Activated CD4-positive, alpha-beta T cell treated with anti-CD3 and anti-CD28 coated beads for 48 hours (primary cell): ENCODE measurements at regions not wholly inside any gene's neighbourhood (a gene's known extent, or its start where the extent isn't known, plus 50 kb on each side); places are given as distances from the start of the nearest gene placed in this dataset.

ENCODE experiments used
- DNase-seq: peaks from one replicate; pipeline ENCODE4 v3.0.0-alpha.2; 2020

DNA sequence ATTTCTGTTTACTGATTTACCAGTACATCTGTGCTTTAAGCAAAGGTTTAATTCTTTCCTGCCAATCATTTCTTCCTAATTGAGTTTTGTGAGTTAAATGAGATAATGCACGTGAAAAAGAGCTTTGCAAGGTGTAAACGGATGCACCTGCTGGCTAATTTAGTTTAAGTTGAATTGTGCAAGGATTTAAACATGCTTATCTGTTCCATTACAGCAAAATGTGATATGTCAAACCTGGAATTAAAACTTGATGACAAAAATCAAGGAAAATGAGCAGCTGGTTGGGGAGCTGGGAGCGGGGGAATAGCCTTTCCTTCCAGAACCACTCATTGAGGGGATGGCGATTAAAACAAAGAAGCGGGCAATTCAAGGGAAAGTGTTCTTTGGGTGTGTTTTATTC lies 155.0 kb upstream of the CTTNBP2 start:
- DNase-seq: no peak

DNA sequence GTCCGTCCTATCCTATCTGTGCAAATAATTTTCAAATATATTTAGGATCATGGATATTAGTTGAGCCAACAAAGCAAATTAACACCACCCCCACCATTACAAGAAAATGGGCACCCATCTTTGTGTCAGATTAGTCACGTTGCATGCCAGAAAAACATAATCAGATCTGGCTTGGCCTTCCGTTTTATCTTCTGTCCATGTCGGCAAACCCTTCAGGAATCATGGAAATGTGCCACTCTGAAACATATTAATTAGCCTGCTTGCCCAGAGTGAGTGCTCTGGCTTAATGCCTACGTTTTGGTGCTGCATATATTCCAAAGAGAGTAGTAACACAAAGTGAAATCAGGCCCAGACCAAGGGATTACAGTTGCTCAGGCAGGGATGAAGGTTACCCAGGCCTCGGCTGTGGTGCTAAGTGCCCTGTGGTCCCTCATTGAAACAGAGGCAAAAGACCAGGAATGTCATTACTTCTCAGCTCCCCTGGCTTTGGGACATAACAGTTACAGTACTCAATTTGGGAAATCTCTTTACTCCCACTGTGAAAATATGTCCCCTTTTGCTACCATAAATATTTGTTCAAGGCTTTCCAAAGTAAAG lies 154.0 kb upstream of the LSM8 start:
- no peak for DNase-seq

DNA sequence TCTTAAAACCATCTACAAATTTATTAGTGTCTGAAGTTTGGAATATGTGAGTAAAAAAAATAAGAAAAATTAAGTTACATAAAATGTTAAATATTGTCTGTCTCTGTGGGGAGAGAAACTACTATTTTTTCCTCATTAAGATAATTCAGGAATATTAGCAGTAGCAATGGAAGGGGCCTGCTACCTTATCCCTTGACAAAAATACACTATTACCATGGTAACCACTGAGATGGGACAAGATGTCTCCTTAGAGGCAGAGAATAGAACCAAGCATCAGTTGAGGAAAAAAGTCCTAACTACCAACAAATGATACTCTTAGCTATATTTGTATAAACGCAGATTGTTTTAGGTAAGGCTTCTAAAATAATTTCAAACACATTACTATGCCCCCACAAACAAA lies 150.7 kb upstream of the LSM8 start:
- no peak for DNase-seq

DNA sequence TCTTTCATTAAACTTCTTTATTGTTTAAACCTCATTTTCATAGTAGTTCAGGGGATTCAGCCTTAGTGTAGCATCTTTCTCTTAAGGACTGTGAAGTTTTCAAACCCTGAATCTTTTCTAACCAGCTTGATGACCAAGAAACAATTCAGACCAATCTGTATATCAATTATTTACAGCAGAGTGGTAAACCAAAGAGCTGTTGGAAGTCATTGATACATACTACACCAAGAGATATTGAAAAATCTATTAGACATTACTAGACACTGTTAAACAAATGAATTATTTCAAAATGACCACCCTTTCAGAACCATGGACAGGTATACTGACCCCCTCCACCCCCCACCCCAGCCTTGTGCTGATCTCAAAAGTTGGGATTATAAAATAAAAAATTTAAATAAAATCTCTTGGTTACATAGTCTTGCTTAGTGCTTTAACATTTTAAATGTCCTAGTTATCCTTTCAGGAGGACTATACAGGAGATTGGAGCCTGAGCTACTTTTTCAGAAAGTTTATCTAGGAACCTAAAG lies 143.9 kb upstream of the LSM8 start:
- DNase-seq: no peak

DNA sequence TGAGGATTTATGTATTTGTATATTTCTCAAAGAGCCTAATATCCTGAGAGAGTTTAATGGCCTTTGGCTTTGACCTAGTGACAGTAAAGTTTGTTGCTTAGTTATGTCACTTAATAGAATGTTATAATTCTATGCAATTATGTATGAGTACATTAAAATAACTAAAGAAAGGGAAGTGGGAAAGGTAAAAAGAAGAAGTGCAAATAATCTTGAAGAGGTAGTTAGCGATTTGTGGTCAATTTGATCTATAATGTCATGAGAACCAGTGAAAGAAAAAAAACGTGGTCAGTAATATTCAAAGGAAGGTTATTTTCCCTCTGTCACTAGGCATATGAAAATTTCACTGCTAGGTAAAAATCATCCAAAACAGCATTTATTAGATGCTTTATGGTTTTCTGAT lies 143.4 kb upstream of the LSM8 start:
- no peak for DNase-seq

DNA sequence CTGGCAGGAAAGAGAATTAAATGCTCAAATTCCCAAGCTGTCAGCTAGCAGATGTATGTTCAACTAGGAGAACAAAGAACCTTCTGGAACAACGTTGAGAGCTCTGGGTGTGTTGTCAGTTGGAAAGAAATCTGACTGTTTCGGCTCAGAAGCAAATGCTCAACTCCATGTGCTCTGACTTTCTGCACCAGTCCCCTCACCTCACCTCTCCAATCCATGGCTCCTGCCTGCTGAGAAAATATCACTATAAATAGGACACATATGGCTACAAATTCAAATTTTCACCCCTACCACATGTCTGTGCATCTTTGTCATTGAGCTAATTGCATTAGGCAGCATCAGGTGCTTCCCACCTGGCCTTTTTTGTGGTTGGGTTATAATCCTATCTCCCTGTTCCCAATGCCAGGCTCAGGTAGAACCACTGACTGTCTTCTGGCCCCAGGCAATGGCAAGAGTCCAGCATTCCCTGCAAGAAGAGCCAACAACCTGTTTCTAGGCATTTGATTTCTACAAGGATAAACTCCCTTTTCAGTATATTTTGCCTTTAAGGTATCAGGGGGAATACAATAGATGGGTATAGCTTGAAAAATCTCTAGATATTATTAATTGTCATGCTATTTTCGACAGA lies 142.6 kb upstream of the LSM8 start:
- no peak for DNase-seq

DNA sequence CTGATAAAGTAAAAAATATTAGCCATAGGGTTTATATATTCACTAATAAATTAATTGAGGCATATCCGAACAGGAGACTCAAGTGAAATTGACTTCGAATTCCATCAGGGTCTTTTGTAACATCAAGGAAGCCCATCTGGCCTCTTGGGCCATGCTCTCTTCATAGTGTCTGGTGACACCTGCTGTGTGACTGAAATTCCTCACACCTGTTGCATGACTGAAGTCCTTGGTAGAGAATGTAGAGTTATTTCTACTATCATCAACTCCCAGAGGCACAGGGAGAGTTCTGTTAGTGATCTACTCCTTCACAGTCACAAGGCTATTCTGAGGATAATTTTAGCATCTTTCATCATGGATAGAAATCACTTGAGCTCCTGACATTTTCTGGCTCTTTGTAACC lies 138.3 kb upstream of the LSM8 start:
- no peak for DNase-seq

DNA sequence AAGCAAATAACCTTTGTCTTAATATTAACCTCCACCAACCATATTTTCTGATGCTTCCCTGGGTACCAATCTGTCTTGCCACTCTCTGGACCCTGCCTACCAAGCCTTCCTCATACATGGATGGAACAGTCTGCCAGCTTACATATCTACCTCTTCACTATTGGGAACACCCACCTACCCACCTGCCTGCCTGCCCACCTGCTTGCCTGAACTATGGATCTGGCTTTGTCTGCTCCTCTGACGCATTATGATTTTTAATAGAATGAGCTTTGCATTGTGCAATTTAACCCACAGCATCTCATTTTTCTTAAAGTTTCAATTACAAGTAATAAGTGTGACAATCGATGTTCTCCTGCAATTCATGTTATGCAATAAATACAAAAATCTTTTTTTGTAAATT lies 137.9 kb upstream of the LSM8 start:
- no peak for DNase-seq

DNA sequence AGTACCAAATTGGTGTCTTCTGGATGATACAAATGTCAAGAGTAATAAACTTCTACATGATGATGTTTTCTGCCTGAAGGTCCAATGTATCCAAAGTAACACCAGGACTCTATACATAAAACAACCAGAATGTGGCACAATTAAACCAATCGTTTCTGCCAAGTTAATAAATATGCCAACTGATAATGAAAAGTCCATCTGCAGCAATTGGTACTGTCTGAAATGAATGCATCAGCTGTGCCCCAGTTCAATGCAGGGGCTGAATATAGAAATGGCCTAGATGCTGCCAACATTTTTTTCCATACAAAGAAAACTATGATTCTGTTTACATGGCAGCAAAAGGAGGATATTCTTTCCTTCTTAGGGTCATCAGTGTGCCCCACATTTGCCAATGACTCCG lies 137.2 kb upstream of the LSM8 start:
- no peak for DNase-seq

DNA sequence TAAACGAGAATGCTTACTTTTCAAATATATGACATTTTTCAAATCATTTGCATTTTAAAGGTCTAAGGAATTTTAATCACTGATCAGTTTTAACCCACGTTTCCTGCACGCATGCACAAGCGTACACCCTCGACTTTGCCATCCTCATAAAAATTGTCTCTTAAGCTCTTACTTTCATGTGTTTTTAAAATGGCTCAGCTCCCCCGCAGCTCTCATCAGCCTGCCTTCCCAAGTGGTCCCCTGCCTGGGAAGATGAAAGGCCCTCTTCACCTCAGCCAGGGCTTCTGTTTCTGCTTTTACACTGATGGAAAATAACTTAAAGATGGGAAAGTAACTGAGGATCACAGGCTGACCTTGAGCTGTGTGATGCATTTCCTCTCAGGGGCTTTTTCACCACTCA lies 131.6 kb upstream of the LSM8 start:
- DNase-seq: no peak

DNA sequence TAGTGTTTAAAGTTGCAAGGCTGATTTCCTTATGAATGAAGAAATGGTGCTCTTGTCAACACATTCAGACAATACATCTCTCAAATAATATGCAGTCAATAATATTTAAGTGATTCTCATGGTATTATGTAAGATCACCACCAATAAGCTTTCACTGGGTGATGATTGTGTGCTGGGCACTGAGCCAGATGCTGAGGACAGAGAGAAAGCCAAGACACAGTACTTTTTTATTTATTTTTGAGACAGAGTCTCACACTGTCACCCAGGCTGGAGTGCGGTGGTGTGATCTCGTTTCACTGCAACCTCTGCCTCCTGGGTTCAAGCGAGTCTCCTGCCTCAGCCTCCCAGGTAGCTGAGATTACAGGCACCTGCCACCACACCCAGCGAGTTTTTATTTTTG lies 130.6 kb upstream of the LSM8 start:
- DNase-seq: no peak

DNA sequence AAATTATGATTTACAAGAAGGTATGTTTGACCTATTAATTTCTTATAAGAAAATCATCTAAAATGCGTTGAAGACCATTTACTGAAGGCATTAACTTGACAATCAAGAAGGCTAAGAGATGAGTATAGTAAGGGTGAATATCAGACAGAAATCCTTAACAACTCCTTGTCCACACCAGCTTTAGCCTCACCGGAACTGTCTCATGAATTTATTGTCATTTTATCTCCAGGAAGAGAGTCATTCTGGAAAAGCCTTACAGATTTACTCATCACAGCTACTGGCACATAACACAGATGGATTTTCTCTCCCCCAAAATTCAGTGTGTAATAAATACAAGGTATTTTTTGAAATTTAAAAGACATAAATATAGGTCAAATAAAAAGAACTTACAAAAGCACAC lies 129.4 kb upstream of the LSM8 start:
- DNase-seq: no peak

DNA sequence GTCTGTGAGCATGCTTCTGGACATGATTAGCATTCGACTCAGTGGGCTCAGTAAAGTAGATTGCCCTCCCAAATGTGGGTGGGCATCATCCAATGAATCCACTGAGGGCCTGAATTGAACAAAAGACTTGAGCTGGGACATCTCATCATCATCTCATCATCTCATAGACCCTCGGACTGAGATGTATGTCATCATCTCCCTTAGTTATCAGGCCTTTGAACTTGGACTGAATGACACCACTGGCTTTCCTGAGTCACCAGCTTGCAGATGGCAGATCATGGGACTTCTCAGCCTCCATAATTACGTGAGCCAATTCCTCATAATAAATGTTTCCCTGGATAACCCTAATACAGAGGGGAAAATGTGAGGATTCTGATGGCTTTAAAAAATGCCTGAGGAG lies 128.3 kb upstream of the LSM8 start:
- no peak for DNase-seq

DNA sequence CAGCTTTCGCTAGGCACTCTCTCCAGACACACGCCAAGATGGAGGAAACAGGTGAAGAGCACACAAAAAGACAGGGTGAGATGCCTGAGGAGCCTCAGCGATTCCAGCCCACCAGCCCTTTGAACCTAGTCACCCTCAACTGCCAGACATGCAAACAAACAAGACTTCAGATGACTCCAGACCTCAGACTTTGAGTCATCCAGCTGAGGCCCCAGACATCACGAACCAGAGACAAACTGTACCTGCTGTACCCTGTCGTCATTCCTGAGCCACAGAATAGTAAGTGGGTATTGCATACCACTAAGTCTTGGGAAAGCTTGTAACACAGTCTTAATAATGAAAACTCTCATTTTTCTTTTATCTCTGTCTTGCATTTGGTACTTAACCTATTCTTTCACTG lies 126.6 kb upstream of the LSM8 start:
- DNase-seq: no peak

DNA sequence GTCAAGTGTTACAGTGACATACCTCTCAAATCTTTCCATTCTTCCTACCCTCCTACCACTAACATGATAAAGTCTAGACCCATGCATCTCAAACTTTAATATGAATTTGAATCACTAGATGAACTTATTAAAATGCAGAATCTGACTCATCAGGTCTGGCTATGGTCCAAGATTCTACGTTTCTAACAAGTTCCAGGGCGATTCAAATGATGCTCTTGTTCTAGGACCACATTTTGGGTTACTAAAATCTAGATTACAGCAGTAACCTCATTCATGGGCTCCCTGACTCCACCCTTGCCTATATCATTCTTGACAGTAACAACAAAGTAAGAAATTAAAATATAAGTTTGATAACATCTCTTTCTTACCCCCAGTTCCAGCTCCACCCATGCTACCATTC lies 124.8 kb upstream of the LSM8 start:
- no peak for DNase-seq

DNA sequence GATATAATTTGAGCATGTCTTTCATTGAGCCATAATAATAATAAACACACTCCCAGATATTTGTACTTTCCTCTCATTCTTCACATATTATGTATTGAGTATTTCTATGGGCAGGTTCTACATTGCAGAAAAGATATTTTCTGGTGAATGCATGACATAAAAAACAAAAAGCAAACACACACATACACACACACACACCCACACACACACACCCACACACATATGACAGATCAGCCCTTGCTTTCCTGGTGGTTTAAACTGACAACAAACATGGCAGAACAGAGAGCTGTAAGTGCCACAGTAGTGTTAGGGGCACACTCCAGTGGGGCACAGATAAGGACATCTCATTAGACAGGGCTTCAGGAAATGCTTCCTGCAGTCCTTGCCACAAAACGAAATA lies 123.3 kb upstream of the LSM8 start:
- no peak for DNase-seq

DNA sequence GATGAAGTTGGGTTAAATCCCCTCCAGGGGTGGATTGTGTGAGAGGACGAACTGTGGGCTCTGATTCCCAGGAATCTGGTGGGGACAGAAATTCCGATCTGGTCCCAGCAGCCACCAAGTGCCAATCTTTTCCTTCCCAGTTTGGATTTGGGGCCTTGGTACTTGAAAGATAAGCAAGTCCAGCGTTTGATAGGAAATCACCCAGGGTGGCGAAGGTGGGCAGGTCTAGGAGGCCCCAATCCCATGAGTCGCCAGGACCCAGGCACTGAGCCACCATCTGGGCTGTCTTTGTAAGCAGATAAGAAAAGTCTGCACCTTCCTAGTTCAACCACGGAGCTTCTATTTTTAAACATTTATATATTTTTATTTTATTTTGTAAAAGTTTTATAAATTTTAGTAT lies 122.6 kb upstream of the LSM8 start:
- DNase-seq: no peak

DNA sequence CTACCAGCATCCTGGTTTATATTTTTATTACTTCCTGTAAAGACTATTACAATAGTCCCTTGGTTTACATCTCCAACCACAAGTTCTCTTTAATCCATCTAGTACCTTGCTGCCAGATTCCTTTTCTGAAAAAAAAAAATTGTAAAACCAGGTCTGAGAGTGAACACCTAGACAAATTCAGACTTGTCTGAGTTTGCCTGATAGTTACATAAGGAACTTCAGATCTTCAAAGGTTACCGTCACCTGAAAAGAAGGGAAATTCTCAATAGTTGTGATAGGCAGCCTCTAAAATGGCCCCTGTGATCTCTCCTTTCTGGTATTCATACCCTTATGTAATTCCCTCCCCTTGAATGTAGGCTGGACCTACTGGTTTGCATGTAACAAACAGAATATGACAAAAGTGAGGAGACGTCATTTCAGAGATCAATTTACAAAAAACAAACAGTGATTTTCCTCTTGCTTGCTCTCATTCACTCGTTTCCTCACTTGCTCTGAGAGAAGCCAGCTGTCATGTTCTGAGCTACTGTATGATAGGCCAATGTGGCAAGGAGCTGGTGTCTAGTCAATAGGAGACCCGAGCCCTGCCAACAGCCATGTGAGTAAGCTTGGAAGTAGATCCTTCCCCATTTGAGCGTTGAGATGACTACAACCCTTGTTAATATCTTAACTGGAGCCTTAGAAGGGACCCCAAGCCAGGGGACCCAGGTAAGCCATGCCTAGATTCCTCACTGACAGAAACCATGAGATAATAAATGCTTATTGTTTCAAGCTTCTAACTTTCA lies 110.9 kb upstream of the LSM8 start:
- DNase-seq: no peak

DNA sequence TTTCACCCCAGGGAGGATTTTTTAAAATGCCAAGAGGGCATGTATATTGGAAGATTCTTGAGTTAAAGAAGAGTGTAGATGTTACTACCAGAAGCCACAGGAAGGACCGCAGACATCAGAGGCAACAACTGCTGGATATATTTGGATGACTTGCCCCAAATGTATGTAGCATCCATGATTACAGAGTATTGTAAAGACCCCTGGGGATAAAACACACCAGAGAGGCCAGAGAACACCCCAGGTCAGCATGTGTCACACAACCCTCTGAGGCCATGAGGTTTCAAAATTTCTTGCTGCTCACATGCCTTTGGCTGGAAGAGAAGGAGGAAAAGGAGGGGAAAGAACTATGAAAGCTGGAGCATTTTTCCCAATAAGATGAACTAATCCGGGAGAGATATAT lies 108.0 kb upstream of the LSM8 start:
- no peak for DNase-seq

DNA sequence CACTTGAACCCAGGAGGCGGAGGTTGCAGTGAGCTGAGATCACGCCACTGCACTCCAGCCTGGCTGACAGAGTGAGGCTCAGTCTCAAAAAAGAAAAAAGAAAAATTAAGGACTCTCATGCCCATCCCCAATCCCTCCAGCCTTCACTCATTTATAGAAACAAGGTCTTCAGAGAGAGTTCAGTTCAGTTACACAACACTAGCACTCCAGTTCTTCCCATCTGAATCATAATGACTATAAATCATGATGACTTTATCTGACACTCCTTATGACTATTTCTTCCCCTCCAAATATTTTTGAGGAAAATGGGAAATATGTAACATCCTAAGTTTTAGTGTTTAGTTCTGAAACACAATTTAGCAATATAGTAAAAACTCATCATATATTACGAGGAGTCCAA lies 107.4 kb upstream of the LSM8 start:
- DNase-seq: no peak

DNA sequence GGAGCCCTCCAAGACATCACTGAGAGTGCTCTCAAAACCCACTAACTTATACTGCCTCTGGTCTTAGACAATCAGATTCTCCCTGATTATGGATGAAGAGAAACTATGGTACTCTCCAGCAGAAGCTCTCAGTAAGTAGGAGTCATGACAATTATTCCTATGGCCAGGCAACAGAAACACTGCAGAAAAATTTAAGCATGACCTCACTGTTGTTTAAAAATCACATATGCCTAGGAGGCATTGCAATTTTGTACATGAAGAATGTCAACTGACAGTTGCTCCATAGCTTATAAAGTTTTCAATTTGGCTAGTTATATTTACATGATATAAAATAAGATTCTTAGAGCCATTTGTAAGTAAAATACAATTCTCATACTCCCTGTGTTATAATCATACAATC lies 105.9 kb upstream of the LSM8 start:
- DNase-seq: no peak

DNA sequence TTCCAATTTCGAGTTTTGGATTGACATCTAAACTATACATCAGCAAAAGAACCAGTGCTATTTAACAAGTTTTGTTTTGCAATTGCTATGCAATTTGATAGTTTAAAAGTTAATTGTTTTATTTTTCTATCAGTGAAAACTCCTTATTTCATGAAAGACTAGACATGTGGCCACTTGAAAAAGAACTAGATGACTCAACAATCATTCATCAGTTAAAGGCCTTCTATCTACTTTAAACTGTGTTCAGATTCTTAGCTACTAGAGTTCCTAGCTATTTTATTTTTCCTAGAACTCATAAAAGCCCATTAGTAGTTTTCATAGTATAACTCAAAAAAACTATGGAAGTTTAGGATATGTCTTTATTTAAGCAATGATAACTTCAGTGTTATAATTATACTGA lies 104.6 kb upstream of the LSM8 start:
- no peak for DNase-seq

DNA sequence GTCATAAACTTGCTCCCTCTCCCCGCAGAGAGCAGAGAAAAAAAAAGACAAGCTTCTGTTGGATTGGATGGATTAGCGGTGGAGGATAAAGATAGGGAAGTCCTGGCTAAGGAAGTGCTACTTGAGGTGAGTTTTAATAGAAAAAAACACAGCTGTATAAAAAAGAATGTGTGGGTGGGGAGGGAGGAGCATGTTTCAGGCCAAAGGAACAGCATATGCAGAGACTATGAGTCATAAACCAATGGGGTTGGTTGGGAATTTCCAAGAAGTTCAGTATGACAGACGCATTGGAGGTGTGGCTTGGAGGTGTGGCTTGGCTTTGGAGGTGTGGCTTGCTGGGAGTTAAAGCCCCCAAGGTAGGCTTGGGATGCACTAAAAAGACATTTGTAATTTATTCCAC lies 103.0 kb upstream of the LSM8 start:
- peak; percentile 59 for DNase-seq

DNA sequence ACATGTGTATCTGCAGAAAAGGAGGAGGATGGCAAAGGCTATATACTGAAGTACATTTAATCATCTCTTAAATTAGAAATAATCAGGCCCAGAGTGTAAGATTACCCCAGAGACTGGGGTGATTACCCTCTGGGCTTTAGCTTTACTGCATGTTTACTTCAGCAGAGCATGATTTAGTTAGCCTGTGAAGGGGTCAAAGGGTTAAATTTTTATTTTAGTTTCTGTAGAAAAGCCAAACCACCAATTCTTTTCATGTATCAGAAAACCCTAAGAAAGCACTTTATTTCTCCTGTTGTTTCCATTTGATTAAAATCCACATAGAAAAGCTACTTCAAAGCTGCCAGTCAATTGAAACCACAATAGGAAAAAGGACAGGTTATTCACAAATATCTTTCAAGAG lies 101.5 kb upstream of the LSM8 start:
- DNase-seq: no peak

DNA sequence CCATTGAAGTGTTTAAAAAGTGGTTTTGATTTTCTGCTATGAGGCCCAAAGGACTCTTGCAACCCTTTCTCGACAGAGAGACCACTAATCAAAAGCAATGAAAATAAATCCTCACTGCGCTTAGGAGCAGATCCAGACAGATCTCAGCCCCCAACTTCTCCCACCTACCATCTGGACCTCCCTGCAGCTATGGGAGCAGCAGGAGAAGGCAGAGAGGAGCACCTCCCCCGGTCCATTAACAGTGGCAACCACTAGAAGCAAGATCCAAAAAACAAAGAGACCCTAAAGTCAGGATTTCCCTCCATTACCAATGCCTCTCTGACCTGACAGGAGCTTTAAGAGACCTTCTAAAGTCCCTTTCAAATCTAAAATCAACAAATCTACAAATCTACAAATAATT lies 99.0 kb upstream of the LSM8 start:
- no peak for DNase-seq
